ENCODE measurements at regions not wholly inside any gene's neighbourhood (a gene's known extent, or its start where the extent isn't known, plus 50 kb on each side); places are given as distances from the start of the nearest gene placed in this dataset.

GRCh38 chr4:81319657-81320056 is 104.6 kb upstream of the PRKG2 start:
- H3K4me3 Mint-ChIP-seq (ENCODE audit: unreplicated experiment), result no peak overlapping the region
- BruUV-seq (replicated peaks), result no TSS peak
- peaks cover 6% of the 10 kb centered on the region for H3K4me1 ChIP-seq
- no peaks in the 10 kb centered on the region for H3K27me3 ChIP-seq (replicated peaks; ENCODE audit: control insufficient read depth, insufficient read depth, low read length)
- intact Hi-C loops (cut with micrococcal nuclease; ENCODE audit: unreplicated experiment), result no loop called here
- H3K27ac Mint-ChIP-seq (ENCODE audit: unreplicated experiment), result no peak overlapping the region
- ChIA-PET CTCF (no interaction called here), POLR2A (no interaction called here)
- H3K9me3 ChIP-seq, result peaks cover 5% of the 10 kb centered on the region; the same call in 1 of the 2 replicates
- H3K36me3 Mint-ChIP-seq (ENCODE audit: insufficient read depth, unreplicated experiment), result no peaks in the 10 kb centered on the region
- H3K9me3 Mint-ChIP-seq (ENCODE audit: unreplicated experiment), result peaks cover 27% of the 10 kb centered on the region
- H3K36me3 ChIP-seq (ENCODE audit: control insufficient read depth, insufficient read depth, low read length), result no peaks in the 10 kb centered on the region
- DNase-seq, result no peak
- H3K27me3 Mint-ChIP-seq (ENCODE audit: insufficient read depth, unreplicated experiment), result no peaks in the 10 kb centered on the region
- H3K4me1 Mint-ChIP-seq (ENCODE audit: low read depth, unreplicated experiment), result peaks cover 15% of the 10 kb centered on the region
- no peak for TF ChIP-seq CTCF (IDR thresholded peaks at IDR 0.05; ENCODE audit: insufficient read depth in 1 of 2, low read depth in 1 of 2, low read length in 1 of 2, severe bottlenecking in 1 of 2, unreplicated experiment in 1 of 2)
- H3K4me3 ChIP-seq (ENCODE audit: low read depth, low read length), result no peak overlapping the region

GRCh38 chr4:81314897-81315470 is 100.0 kb upstream of the PRKG2 start:
- Histone ChIP-seq H3K4me3 (ENCODE audit: low read depth, low read length) (no peak overlapping the region), H3K9me3 (no peaks in the 10 kb centered on the region), H3K27me3 (replicated peaks; ENCODE audit: control insufficient read depth, insufficient read depth, low read length) (no peaks in the 10 kb centered on the region), H3K4me1 (peaks cover 16% of the 10 kb centered on the region), H3K36me3 (ENCODE audit: control insufficient read depth, insufficient read depth, low read length) (no peaks in the 10 kb centered on the region)
- ChIA-PET POLR2A (no interaction called here), CTCF (no interaction called here)
- no TSS peak for BruUV-seq (replicated peaks)
- no peak overlapping the region for H3K27ac Mint-ChIP-seq (ENCODE audit: unreplicated experiment)
- H3K27me3 Mint-ChIP-seq (ENCODE audit: insufficient read depth, unreplicated experiment), result no peaks in the 10 kb centered on the region
- intact Hi-C loops (cut with micrococcal nuclease; ENCODE audit: unreplicated experiment), result no loop called here
- no peaks in the 10 kb centered on the region for H3K36me3 Mint-ChIP-seq (ENCODE audit: insufficient read depth, unreplicated experiment)
- peaks cover 7% of the 10 kb centered on the region for H3K4me1 Mint-ChIP-seq (ENCODE audit: low read depth, unreplicated experiment)
- no peak overlapping the region for H3K4me3 Mint-ChIP-seq (ENCODE audit: unreplicated experiment)
- H3K9me3 Mint-ChIP-seq (ENCODE audit: unreplicated experiment), result peaks cover 10% of the 10 kb centered on the region
- TF ChIP-seq CTCF (IDR thresholded peaks at IDR 0.05; ENCODE audit: insufficient read depth in 1 of 2, low read depth in 1 of 2, low read length in 1 of 2, severe bottlenecking in 1 of 2, unreplicated experiment in 1 of 2), result no peak
- DNase-seq, result no peak

GRCh38 chr4:81314196-81314896 is 99.3 kb upstream of the PRKG2 start:
- H3K27me3 ChIP-seq (replicated peaks; ENCODE audit: control insufficient read depth, insufficient read depth, low read length), result no peaks in the 10 kb centered on the region
- peaks cover 10% of the 10 kb centered on the region for H3K9me3 Mint-ChIP-seq (ENCODE audit: unreplicated experiment)
- peak; percentile 49 to 82 for DNase-seq
- no TSS peak for BruUV-seq (replicated peaks)
- POLR2A ChIA-PET, result no interaction called here
- no peaks in the 10 kb centered on the region for H3K36me3 Mint-ChIP-seq (ENCODE audit: insufficient read depth, unreplicated experiment)
- H3K9me3 ChIP-seq, result no peaks in the 10 kb centered on the region
- H3K4me3 Mint-ChIP-seq (ENCODE audit: unreplicated experiment), result no peak overlapping the region
- H3K27ac Mint-ChIP-seq (ENCODE audit: unreplicated experiment), result no peak overlapping the region
- peaks cover 16% of the 10 kb centered on the region for H3K4me1 ChIP-seq
- CTCF ChIA-PET, result no interaction called here
- H3K4me3 ChIP-seq (ENCODE audit: low read depth, low read length), result no peak overlapping the region
- TF ChIP-seq CTCF (IDR thresholded peaks at IDR 0.05; ENCODE audit: insufficient read depth in 1 of 2, low read depth in 1 of 2, low read length in 1 of 2, severe bottlenecking in 1 of 2, unreplicated experiment in 1 of 2), result no peak
- no peaks in the 10 kb centered on the region for H3K27me3 Mint-ChIP-seq (ENCODE audit: insufficient read depth, unreplicated experiment)
- intact Hi-C loops (cut with micrococcal nuclease; ENCODE audit: unreplicated experiment), result no loop called here
- no peaks in the 10 kb centered on the region for H3K36me3 ChIP-seq (ENCODE audit: control insufficient read depth, insufficient read depth, low read length)
- H3K4me1 Mint-ChIP-seq (ENCODE audit: low read depth, unreplicated experiment), result peaks cover under 1% of the 10 kb centered on the region
